ENCODE measurements at regions not wholly inside any gene's neighbourhood (a gene's known extent, or its start where the extent isn't known, plus 50 kb on each side); places are given as distances from the start of the nearest gene placed in this dataset.

DNA sequence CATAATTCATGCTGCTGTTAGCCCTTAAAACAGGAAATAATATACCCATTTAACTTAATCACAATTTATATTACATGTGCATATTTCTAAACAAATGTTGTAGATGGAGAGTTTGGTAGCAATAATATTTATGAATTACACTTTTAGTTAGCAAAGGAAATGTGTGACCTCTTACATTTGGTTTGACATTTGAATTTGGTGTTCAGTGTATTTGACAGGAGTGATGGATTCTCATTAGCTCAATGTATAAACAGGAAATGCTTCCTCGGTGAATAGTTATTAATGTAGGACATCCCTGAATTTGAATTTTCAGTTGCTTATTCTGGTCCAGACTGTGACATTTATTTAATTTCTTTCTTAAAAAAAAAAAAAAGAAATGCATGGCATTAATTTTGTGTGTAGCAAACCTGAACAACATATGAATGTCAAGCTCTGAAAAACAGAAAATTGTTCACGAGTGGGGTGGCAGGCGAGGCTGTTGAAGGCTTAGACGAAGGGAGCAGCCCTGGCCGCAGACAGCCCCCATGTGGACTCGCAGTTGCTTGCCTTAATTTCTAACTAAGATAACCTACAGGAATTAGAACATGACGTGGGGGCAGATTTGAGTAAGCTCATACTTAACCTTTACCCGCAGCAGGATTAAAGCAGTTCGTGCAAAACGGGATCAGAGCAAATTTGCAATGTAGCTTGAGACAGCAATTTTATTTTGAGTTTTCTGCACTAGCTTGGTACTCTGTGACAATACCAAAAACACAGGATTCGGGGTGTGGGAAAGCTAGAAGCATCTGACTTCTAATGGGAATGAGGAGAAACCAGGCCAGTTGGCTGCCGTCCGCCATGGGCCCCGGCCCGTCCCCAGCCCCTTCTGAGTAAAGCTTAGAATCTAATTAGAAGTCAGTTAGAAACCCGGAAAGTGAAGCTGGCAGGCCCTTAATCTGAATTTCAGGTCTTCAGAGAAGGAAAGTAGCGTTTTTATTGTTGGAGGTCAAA lies 134.3 kb downstream of the MACROH2A1 start (continued):
- TF ChIP-seq, protein P1, sequence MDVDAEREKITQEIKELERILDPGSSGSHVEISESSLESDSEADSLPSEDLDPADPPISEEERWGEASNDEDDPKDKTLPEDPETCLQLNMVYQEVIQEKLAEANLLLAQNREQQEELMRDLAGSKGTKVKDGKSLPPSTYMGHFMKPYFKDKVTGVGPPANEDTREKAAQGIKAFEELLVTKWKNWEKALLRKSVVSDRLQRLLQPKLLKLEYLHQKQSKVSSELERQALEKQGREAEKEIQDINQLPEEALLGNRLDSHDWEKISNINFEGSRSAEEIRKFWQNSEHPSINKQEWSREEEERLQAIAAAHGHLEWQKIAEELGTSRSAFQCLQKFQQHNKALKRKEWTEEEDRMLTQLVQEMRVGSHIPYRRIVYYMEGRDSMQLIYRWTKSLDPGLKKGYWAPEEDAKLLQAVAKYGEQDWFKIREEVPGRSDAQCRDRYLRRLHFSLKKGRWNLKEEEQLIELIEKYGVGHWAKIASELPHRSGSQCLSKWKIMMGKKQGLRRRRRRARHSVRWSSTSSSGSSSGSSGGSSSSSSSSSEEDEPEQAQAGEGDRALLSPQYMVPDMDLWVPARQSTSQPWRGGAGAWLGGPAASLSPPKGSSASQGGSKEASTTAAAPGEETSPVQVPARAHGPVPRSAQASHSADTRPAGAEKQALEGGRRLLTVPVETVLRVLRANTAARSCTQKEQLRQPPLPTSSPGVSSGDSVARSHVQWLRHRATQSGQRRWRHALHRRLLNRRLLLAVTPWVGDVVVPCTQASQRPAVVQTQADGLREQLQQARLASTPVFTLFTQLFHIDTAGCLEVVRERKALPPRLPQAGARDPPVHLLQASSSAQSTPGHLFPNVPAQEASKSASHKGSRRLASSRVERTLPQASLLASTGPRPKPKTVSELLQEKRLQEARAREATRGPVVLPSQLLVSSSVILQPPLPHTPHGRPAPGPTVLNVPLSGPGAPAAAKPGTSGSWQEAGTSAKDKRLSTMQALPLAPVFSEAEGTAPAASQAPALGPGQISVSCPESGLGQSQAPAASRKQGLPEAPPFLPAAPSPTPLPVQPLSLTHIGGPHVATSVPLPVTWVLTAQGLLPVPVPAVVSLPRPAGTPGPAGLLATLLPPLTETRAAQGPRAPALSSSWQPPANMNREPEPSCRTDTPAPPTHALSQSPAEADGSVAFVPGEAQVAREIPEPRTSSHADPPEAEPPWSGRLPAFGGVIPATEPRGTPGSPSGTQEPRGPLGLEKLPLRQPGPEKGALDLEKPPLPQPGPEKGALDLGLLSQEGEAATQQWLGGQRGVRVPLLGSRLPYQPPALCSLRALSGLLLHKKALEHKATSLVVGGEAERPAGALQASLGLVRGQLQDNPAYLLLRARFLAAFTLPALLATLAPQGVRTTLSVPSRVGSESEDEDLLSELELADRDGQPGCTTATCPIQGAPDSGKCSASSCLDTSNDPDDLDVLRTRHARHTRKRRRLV (CRISPR knock-in tag; IDR thresholded peaks at IDR 0.05) = no peak
- TF ChIP-seq, protein P2, sequence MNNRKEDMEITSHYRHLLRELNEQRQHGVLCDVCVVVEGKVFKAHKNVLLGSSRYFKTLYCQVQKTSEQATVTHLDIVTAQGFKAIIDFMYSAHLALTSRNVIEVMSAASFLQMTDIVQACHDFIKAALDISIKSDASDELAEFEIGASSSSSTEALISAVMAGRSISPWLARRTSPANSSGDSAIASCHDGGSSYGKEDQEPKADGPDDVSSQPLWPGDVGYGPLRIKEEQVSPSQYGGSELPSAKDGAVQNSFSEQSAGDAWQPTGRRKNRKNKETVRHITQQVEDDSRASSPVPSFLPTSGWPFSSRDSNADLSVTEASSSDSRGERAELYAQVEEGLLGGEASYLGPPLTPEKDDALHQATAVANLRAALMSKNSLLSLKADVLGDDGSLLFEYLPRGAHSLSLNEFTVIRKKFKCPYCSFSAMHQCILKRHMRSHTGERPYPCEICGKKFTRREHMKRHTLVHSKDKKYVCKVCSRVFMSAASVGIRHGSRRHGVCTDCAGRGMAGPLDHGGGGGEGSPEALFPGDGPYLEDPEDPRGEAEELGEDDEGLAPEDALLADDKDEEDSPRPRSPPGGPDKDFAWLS (CRISPR knock-in tag; IDR thresholded peaks at IDR 0.05; ENCODE audit: borderline replicate concordance) = no peak
- TF ChIP-seq PTBP1 (IDR thresholded peaks at IDR 0.05; ENCODE audit: low read depth, low read length, poor library complexity, severe bottlenecking) (no peak), CEBPG (CRISPR knock-in tag; IDR thresholded peaks at IDR 0.05) (no peak), SP2 (CRISPR knock-in tag; IDR thresholded peaks at IDR 0.05) (no peak), ZNF720 (CRISPR knock-in tag; IDR thresholded peaks at IDR 0.05) (no peak), ZNF879 (CRISPR knock-in tag; IDR thresholded peaks at IDR 0.05) (no peak), ZNF556 (CRISPR knock-in tag; IDR thresholded peaks at IDR 0.05; ENCODE audit: borderline replicate concordance) (no peak)
- TF ChIP-seq, protein P3, sequence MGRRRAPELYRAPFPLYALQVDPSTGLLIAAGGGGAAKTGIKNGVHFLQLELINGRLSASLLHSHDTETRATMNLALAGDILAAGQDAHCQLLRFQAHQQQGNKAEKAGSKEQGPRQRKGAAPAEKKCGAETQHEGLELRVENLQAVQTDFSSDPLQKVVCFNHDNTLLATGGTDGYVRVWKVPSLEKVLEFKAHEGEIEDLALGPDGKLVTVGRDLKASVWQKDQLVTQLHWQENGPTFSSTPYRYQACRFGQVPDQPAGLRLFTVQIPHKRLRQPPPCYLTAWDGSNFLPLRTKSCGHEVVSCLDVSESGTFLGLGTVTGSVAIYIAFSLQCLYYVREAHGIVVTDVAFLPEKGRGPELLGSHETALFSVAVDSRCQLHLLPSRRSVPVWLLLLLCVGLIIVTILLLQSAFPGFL (CRISPR knock-in tag; IDR thresholded peaks at IDR 0.05) = no peak
- TF ChIP-seq, protein P4, sequence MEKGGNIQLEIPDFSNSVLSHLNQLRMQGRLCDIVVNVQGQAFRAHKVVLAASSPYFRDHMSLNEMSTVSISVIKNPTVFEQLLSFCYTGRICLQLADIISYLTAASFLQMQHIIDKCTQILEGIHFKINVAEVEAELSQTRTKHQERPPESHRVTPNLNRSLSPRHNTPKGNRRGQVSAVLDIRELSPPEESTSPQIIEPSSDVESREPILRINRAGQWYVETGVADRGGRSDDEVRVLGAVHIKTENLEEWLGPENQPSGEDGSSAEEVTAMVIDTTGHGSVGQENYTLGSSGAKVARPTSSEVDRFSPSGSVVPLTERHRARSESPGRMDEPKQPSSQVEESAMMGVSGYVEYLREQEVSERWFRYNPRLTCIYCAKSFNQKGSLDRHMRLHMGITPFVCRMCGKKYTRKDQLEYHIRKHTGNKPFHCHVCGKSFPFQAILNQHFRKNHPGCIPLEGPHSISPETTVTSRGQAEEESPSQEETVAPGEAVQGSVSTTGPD (CRISPR knock-in tag; IDR thresholded peaks at IDR 0.05) = no peak

Data from HepG2 (cell line).